Stimulated activated CD4-positive, alpha-beta T cell treated with anti-CD3 and anti-CD28 coated beads, Interleukin-4, amount 100 ng/mL, for 48 hours (primary cell): ENCODE measurements at regions not wholly inside any gene's neighbourhood (a gene's known extent, or its start where the extent isn't known, plus 50 kb on each side); places are given as distances from the start of the nearest gene placed in this dataset.

ENCODE experiments used
- DNase-seq, 2 donors: peaks; one replicate each; pipeline ENCODE4 v3.0.0-alpha.2; 2020; ENCODE audit warnings: low read depth in 2 of 2

- no peak for DNase-seq
These were observed 239.1 kb downstream of the KLF12 start for GRCh38 chr13:73894995-73895571.

GRCh38 chr13:73893833-73894232, 240.4 kb downstream of the KLF12 start:
- DNase-seq: no peak

GRCh38 chr13:73891805-73892204, 242.4 kb downstream of the KLF12 start:
- DNase-seq: no peak

GRCh38 chr13:73883162-73883561, 251.0 kb downstream of the KLF12 start:
- no peak for DNase-seq

GRCh38 chr13:73880365-73880764, 253.8 kb downstream of the KLF12 start:
- no peak for DNase-seq

- no peak for DNase-seq
These were observed 254.7 kb downstream of the KLF12 start for GRCh38 chr13:73879346-73880015.

- no peak for DNase-seq
These were observed 256.8 kb downstream of the KLF12 start for GRCh38 chr13:73877399-73877798.

GRCh38 chr13:73876323-73876722, 257.9 kb downstream of the KLF12 start:
- no peak for DNase-seq

- DNase-seq: no peak
These were observed 260.0 kb downstream of the KLF12 start for GRCh38 chr13:73873940-73874830.

- DNase-seq: no peak
These were observed 261.8 kb downstream of the KLF12 start for GRCh38 chr13:73872397-73872796.

GRCh38 chr13:73870970-73871935, 263.0 kb downstream of the KLF12 start:
- no peak for DNase-seq

- no peak for DNase-seq
These were observed 264.0 kb downstream of the KLF12 start for GRCh38 chr13:73870036-73870741.

- no peak for DNase-seq
These were observed 269.2 kb downstream of the KLF12 start for GRCh38 chr13:73865027-73865426.

GRCh38 chr13:73861136-73861535, 273.1 kb downstream of the KLF12 start:
- no peak for DNase-seq

- no peak for DNase-seq
These were observed 273.7 kb downstream of the KLF12 start for GRCh38 chr13:73860501-73860900.

- no peak for DNase-seq
These were observed 274.4 kb downstream of the KLF12 start for GRCh38 chr13:73859841-73860240.

- no peak for DNase-seq
These were observed 277.1 kb downstream of the KLF12 start for GRCh38 chr13:73857106-73857505.

GRCh38 chr13:73851104-73851503, 283.1 kb downstream of the KLF12 start:
- no peak for DNase-seq

GRCh38 chr13:73850104-73850873, 283.9 kb downstream of the KLF12 start:
- DNase-seq: no peak

- no peak for DNase-seq
These were observed 284.9 kb downstream of the KLF12 start for GRCh38 chr13:73849292-73849691.
